Mammary epithelial cell (primary cell): ENCODE measurements at regions not wholly inside any gene's neighbourhood (a gene's known extent, or its start where the extent isn't known, plus 50 kb on each side); places are given as distances from the start of the nearest gene placed in this dataset.

ENCODE experiments used
- CTCF ChIP-seq, 2 donors: IDR thresholded peaks in 1 of 2; conservative IDR thresholded peaks in 1 of 2; 2 replicates each; pipeline ENCODE4 v1.5.1; 2011 to 2012; ENCODE audit warnings: inconsistent platforms in 2 of 2, low read length in 2 of 2, mild to moderate bottlenecking in 2 of 2, control low read depth in 1 of 2, low read depth in 1 of 2; ENCODE audit not compliant: insufficient read depth in 1 of 2; ENCODE audit errors: extremely low read depth in 1 of 2
- EZH2 ChIP-seq: IDR thresholded peaks from 2 replicates; pipeline ENCODE4 v1.6.1; 2012; ENCODE audit warnings: low read length, inconsistent platforms, borderline replicate concordance

- TF ChIP-seq CTCF (conservative IDR thresholded peaks at IDR 0.05 in 1 of 2, IDR thresholded peaks at IDR 0.05 in 1 of 2; ENCODE audit: extremely low read depth in 1 of 2, insufficient read depth in 1 of 2, low read depth in 1 of 2, low read length in 2 of 2): no peak
- no peak for TF ChIP-seq EZH2
Measured at GRCh38 chr5:153237671-153238332, 252.7 kb upstream of the GRIA1 start.
